HL-60 (cell line): ENCODE measurements at regions not wholly inside any gene's neighbourhood (a gene's known extent, or its start where the extent isn't known, plus 50 kb on each side); places are given as distances from the start of the nearest gene placed in this dataset.

ENCODE experiments used
- CTCF ChIP-seq: IDR thresholded peaks from one replicate; pipeline ENCODE4 v1.5.1; 2011; ENCODE audit warnings: low read length, control low read depth, inconsistent platforms; ENCODE audit not compliant: insufficient read depth
- GABPA ChIP-seq: IDR thresholded peaks from 2 replicates; pipeline ENCODE4 v1.6.1; 2012; ENCODE audit warnings: low read depth
- POLR2AphosphoS5 ChIP-seq: IDR thresholded peaks from 2 replicates; pipeline ENCODE4 v1.6.1; 2012; ENCODE audit warnings: low read depth
- REST ChIP-seq: IDR thresholded peaks from 2 replicates; pipeline ENCODE4 v1.6.1; 2012; ENCODE audit warnings: low read depth; ENCODE audit not compliant: insufficient replicate concordance
- SPI1 ChIP-seq: IDR thresholded peaks from 2 replicates; pipeline ENCODE4 v1.6.1; 2012; ENCODE audit warnings: low read depth, mild to moderate bottlenecking, borderline replicate concordance

- TF ChIP-seq CTCF: no peak
- TF ChIP-seq POLR2AphosphoS5: no peak
- TF ChIP-seq REST: no peak
- TF ChIP-seq GABPA: no peak
- no peak for TF ChIP-seq SPI1
Observed at GRCh38 chr1:2905356-2905755, 103.9 kb upstream of the TTC34 start.
